ENCODE measurements at regions not wholly inside any gene's neighbourhood (a gene's known extent, or its start where the extent isn't known, plus 50 kb on each side); places are given as distances from the start of the nearest gene placed in this dataset.

DNA sequence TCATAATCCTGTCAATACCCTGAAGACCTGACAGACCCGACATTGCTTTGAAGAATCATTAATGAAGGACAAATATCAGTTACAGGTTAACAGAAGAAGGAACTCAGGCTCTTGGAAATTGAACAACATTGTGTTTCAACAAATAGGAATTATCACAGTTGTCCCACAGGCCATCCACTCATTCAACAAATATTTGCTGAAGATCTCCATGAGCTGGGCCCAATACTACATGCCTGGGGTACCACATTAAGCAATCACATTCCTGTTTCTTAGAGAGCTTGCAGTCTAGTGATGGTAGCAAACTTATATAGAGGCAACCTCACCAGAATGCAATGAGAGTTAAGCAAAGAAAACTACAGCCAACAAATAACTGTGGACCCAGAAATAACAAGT, 671.6 kb upstream of the ACVR2A start:
- TF ChIP-seq, protein P1, sequence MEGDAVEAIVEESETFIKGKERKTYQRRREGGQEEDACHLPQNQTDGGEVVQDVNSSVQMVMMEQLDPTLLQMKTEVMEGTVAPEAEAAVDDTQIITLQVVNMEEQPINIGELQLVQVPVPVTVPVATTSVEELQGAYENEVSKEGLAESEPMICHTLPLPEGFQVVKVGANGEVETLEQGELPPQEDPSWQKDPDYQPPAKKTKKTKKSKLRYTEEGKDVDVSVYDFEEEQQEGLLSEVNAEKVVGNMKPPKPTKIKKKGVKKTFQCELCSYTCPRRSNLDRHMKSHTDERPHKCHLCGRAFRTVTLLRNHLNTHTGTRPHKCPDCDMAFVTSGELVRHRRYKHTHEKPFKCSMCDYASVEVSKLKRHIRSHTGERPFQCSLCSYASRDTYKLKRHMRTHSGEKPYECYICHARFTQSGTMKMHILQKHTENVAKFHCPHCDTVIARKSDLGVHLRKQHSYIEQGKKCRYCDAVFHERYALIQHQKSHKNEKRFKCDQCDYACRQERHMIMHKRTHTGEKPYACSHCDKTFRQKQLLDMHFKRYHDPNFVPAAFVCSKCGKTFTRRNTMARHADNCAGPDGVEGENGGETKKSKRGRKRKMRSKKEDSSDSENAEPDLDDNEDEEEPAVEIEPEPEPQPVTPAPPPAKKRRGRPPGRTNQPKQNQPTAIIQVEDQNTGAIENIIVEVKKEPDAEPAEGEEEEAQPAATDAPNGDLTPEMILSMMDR (IDR thresholded peaks at IDR 0.05): no peak
- no peak for TF ChIP-seq POLR2A (IDR thresholded peaks at IDR 0.05)
- no peaks in the 10 kb centered on the region for H3K36me3 ChIP-seq
- intact Hi-C loops (cut with DNase I; ENCODE audit: low total_unique reads): no loop called here
- no peaks in the 10 kb centered on the region for H3K4me1 ChIP-seq
- no peak overlapping the region for H3K27ac ChIP-seq
- H3K4me3 ChIP-seq: no peak overlapping the region
- no peak for DNase-seq
- no peaks in the 10 kb centered on the region for H3K27me3 ChIP-seq
- no peaks in the 10 kb centered on the region for H3K9me3 ChIP-seq

DNA sequence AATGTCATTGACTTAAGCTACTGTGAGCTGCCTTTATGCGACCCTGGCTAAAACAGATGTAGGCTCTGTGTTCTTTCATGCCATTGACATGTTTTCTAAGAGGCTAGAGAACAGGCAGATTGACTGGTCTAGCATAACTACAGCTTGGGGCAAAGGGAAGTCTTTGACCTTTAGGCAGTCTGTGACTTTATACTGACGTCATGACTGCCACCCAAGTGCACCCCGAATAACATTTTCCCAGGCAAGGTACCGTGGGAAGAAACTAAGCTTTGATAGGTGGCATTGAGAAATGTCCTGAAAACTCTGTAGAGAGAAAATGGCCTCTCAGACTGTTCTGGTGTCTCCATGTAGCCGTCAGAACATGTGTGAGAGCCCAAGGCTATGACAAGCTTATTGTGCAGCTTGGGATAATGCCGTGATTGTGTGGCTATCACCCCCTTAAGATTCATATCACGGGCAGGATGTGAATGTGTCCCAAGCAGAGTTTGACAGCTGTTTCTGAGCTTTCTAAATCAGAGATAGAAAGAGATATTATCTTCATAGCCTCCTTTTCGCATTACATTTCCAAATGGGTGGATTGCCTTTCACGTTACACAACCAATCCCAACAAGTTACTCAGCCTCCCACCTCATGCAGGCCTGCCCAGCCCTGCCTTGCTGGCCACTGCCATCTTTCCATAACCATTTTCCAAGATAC, 672.2 kb upstream of the ACVR2A start:
- Histone ChIP-seq H3K4me3 (no peak overlapping the region), H3K27ac (no peak overlapping the region), H3K9me3 (no peaks in the 10 kb centered on the region), H3K4me1 (no peaks in the 10 kb centered on the region), H3K36me3 (no peaks in the 10 kb centered on the region), H3K27me3 (no peaks in the 10 kb centered on the region)
- TF ChIP-seq, protein P1 (IDR thresholded peaks at IDR 0.05): no peak
- TF ChIP-seq POLR2A (IDR thresholded peaks at IDR 0.05): no peak
- DNase-seq: no peak
- intact Hi-C loops (cut with DNase I; ENCODE audit: low total_unique reads): no loop called here

DNA sequence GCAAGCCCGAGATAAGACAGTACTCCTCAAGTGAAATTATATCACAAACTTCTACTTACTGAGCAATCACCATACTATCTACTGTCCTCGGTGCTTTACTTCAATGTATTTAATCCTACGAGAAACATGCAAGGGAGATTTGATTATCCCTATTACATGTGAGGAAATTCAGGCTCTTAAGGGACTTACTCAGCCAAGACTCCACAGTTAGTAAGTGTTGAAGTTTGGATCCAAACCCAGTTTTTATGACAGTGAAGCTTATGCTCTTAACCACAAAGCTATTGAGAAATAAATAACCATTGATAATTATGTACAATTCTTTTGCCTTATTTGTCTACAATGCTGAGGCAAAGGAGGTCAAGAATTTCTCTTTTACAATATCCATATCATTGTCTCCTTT, 672.9 kb upstream of the ACVR2A start:
- Histone ChIP-seq H3K4me3 (no peak overlapping the region), H3K9me3 (no peaks in the 10 kb centered on the region), H3K4me1 (no peaks in the 10 kb centered on the region), H3K27ac (no peak overlapping the region), H3K27me3 (no peaks in the 10 kb centered on the region), H3K36me3 (no peaks in the 10 kb centered on the region)
- intact Hi-C loops (cut with DNase I; ENCODE audit: low total_unique reads): no loop called here
- TF ChIP-seq, protein P1 (IDR thresholded peaks at IDR 0.05): no peak
- TF ChIP-seq POLR2A (IDR thresholded peaks at IDR 0.05): no peak
- no peak for DNase-seq

DNA sequence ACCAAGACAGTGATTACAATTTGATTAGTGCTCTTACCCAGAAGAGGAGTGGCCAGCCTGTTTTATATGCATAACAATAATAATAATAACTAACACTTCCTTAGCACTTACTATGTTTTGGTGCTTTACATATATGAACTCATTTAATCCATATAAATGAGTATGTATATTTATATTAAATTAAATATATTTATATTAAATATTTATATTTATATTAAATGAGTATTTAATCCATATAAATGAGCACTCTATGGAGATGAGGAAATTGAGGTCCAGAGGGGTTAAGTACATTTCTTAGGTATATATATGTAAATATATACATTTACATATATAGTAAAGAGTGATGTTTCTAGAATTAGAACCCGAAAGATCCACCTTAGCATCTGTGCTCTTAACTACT, 673.9 kb upstream of the ACVR2A start:
- no peaks in the 10 kb centered on the region for H3K4me1 ChIP-seq
- intact Hi-C loops (cut with DNase I; ENCODE audit: low total_unique reads): no loop called here
- TF ChIP-seq POLR2A (IDR thresholded peaks at IDR 0.05): no peak
- TF ChIP-seq, protein P1 (IDR thresholded peaks at IDR 0.05): no peak
- no peaks in the 10 kb centered on the region for H3K9me3 ChIP-seq
- no peak for DNase-seq
- no peak overlapping the region for H3K4me3 ChIP-seq
- H3K27ac ChIP-seq: no peak overlapping the region
- H3K36me3 ChIP-seq: no peaks in the 10 kb centered on the region
- H3K27me3 ChIP-seq: no peaks in the 10 kb centered on the region

DNA sequence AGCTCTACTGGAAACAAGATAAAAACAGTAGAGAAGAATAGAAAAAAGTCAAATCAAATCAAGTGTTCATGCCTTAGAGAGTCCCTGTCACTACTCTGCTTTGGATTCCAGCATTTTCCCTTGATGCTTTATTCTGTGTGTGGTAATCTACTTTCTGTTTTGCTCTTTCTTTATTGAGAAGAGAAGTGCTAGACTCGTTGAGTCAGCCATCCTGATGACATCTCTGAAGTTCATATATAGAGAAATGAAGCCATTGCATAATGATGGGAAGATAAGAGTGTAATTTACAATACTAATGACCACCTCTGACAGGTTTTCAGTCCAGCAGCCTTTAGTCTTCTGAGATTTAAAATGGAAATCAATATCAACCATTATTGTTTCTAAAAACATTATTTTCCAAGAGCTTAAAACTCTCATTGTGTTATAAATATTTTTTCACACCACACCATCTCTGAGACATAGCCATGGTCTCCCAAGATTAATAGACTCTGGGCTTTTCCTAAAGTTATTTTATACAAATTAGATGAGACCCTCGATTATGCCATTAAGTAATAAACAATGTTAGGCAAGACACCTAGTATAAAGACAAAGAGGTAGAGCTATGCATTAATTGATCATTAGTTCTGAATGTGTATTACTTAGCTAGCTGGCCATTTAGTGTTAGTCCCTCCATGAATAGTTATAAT, 679.0 kb upstream of the ACVR2A start:
- no peak for DNase-seq
- intact Hi-C loops (cut with DNase I; ENCODE audit: low total_unique reads): no loop called here

More for the DNA sequence above, 679.0 kb upstream of the ACVR2A start:
- Histone ChIP-seq H3K27ac (no peak overlapping the region), H3K4me3 (no peak overlapping the region), H3K9me3 (no peaks in the 10 kb centered on the region), H3K4me1 (no peaks in the 10 kb centered on the region), H3K27me3 (no peaks in the 10 kb centered on the region), H3K36me3 (no peaks in the 10 kb centered on the region)
- no peak for TF ChIP-seq POLR2A (IDR thresholded peaks at IDR 0.05)
- TF ChIP-seq, protein P1 (IDR thresholded peaks at IDR 0.05): no peak

Data from uterus (tissue), 3 donors.